ENCODE measurements at regions not wholly inside any gene's neighbourhood (a gene's known extent, or its start where the extent isn't known, plus 50 kb on each side); places are given as distances from the start of the nearest gene placed in this dataset.

- no peak for DNase-seq (ENCODE audit: low spot score)
- TF ChIP-seq CTCF (IDR thresholded peaks at IDR 0.05): no peak
- no peak for ATAC-seq (ENCODE audit: insufficient number of reproducible peaks, low FRiP score, low read depth)
Measured at GRCh38 chr18:44135741-44136140, 544.9 kb upstream of the SETBP1 start.

GRCh38 chr18:44136326-44136725 lies 544.4 kb upstream of the SETBP1 start:
- no peak overlapping the region for H3K27ac ChIP-seq
- DNase-seq (ENCODE audit: low spot score): no peak
- no peak for ATAC-seq (ENCODE audit: insufficient number of reproducible peaks, low FRiP score, low read depth)
- TF ChIP-seq CTCF (IDR thresholded peaks at IDR 0.05): no peak
- H3K9me3 ChIP-seq: no peaks in the 10 kb centered on the region
- no peak overlapping the region for H3K4me3 ChIP-seq
- no peaks in the 10 kb centered on the region for H3K4me1 ChIP-seq (ENCODE audit: control insufficient read depth in 1 of 2, low read depth in 2 of 2)
- no peaks in the 10 kb centered on the region for H3K36me3 ChIP-seq
- H3K27me3 ChIP-seq (replicated peaks; ENCODE audit: insufficient read depth): no peaks in the 10 kb centered on the region

More at GRCh38 chr18:44135741-44136140, 544.9 kb upstream of the SETBP1 start:
- H3K27me3 ChIP-seq (replicated peaks; ENCODE audit: insufficient read depth): no peaks in the 10 kb centered on the region
- no peak overlapping the region for H3K27ac ChIP-seq
- H3K4me3 ChIP-seq: no peak overlapping the region
- no peaks in the 10 kb centered on the region for H3K9me3 ChIP-seq
- H3K4me1 ChIP-seq (ENCODE audit: control insufficient read depth in 1 of 2, low read depth in 2 of 2): no peaks in the 10 kb centered on the region
- no peaks in the 10 kb centered on the region for H3K36me3 ChIP-seq

GRCh38 chr18:44143072-44143471 lies 537.6 kb upstream of the SETBP1 start:
- ATAC-seq (ENCODE audit: insufficient number of reproducible peaks, low FRiP score, low read depth) (no peak), DNase-seq (ENCODE audit: low spot score) (no peak)
- H3K27ac ChIP-seq: no peak overlapping the region
- no peaks in the 10 kb centered on the region for H3K36me3 ChIP-seq
- H3K27me3 ChIP-seq (replicated peaks; ENCODE audit: insufficient read depth): no peaks in the 10 kb centered on the region
- H3K4me3 ChIP-seq: no peak overlapping the region
- no peaks in the 10 kb centered on the region for H3K4me1 ChIP-seq (ENCODE audit: control insufficient read depth in 1 of 2, low read depth in 2 of 2)
- TF ChIP-seq CTCF (IDR thresholded peaks at IDR 0.05): no peak
- no peaks in the 10 kb centered on the region for H3K9me3 ChIP-seq

- DNase-seq (ENCODE audit: low spot score): no peak
- Histone ChIP-seq H3K27me3 (replicated peaks; ENCODE audit: insufficient read depth) (no peaks in the 10 kb centered on the region), H3K27ac (no peak overlapping the region), H3K9me3 (no peaks in the 10 kb centered on the region), H3K4me1 (ENCODE audit: control insufficient read depth in 1 of 2, low read depth in 2 of 2) (no peaks in the 10 kb centered on the region), H3K36me3 (no peaks in the 10 kb centered on the region), H3K4me3 (no peak overlapping the region)
- TF ChIP-seq CTCF (IDR thresholded peaks at IDR 0.05): no peak
- no peak for ATAC-seq (ENCODE audit: insufficient number of reproducible peaks, low FRiP score, low read depth)
Measured at GRCh38 chr18:44149706-44150105, 531.0 kb upstream of the SETBP1 start.

- Histone ChIP-seq H3K9me3 (no peaks in the 10 kb centered on the region), H3K4me3 (no peak overlapping the region), H3K4me1 (ENCODE audit: control insufficient read depth in 1 of 2, low read depth in 2 of 2) (no peaks in the 10 kb centered on the region), H3K27me3 (replicated peaks; ENCODE audit: insufficient read depth) (no peaks in the 10 kb centered on the region), H3K36me3 (no peaks in the 10 kb centered on the region), H3K27ac (no peak overlapping the region)
- TF ChIP-seq CTCF (IDR thresholded peaks at IDR 0.05): no peak
- DNase-seq (ENCODE audit: low spot score) (no peak), ATAC-seq (ENCODE audit: insufficient number of reproducible peaks, low FRiP score, low read depth) (no peak)
Measured at GRCh38 chr18:44153981-44154380, 526.7 kb upstream of the SETBP1 start.

All from thoracic aorta (tissue), 2 donors.